ENCODE measurements at regions not wholly inside any gene's neighbourhood (a gene's known extent, or its start where the extent isn't known, plus 50 kb on each side); places are given as distances from the start of the nearest gene placed in this dataset. TPM values are rescaled to one million over a fixed set of nuclear protein-coding genes. Genes with fewer than 3 reads are reported as not detected.

DNA sequence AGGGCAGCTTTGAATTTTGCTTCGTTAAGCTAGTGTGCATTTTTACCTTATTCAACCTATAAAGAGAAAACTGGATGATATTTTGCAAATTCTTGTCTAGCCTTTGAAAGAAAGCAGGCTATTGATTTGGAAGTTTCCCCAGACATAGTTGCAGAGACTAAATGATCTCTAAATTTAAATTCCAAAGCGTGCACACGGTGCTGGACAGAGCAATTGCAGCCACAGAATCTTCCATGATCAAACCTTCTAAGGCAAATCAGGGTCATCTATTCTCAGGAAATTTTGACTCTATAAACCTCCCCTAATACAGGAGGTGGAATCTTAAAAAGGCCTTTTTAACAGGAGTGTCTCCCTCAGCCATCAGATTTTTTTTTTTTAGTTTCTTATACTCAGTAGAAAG is 159.9 kb downstream of the MDFIC start:
- intact Hi-C loops (cut with DNase I), result no loop called here
- no peak for DNase-seq
- Histone ChIP-seq H3K36me3 (no peaks in the 10 kb centered on the region), H3K9me3 (no peaks in the 10 kb centered on the region), H3K27ac (no peak overlapping the region), H3K27me3 (no peaks in the 10 kb centered on the region), H3K4me3 (no peak overlapping the region), H3K4me1 (ENCODE audit: insufficient read depth) (no peaks in the 10 kb centered on the region)
- TF ChIP-seq CTCF (IDR thresholded peaks at IDR 0.05) (no peak), POLR2A (IDR thresholded peaks at IDR 0.05) (no peak), EP300 (IDR thresholded peaks at IDR 0.05) (no peak)
- WGBS, 3 donors, result 28 to 38% (median 34%) methylated on average over 3 of the region's 3 CpGs

DNA sequence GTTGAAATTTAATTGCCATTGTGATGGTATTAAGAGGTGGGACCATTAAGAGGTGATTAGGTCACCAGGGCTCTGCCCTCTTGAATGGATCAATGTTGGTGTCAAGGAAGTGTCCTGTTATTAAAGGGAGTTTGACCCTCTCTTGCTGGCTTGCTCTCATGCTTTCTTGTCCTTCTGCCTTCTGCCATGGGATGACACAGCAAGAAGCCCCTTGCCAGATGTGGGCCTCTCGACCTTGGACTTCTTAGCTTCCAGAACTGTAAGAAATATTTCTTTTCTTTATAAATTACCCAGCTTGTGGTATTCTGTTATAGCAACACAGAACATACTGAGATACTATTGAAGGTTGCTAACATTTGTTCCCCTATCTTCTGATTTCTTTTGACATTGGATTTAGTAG is 157.0 kb downstream of the MDFIC start:
- intact Hi-C loops (cut with DNase I), result no loop called here
- no peak for DNase-seq

DNA sequence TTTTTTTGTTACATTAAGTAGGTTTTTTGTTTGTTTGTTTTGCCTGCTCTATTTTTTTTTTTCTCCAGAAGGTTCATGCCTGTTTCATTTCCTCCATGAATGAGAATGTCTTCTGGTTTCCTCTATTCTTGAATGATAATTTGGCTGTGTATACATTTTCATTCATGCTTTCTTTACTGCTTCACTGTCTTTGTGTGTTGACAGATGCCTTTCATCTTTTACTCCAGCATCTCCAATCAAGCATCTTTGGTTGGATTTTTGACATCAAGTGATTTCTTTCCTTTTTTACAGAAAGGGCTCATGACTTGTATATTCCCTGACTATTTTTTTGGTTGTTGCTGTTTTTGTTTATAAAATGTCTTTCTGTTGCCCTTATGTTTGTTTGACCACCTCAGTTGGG is 156.5 kb downstream of the MDFIC start:
- H3K27ac ChIP-seq, result no peak overlapping the region
- TF ChIP-seq CTCF (IDR thresholded peaks at IDR 0.05) (no peak), POLR2A (IDR thresholded peaks at IDR 0.05) (no peak), EP300 (IDR thresholded peaks at IDR 0.05) (no peak)
- no peak for DNase-seq
- no peaks in the 10 kb centered on the region for H3K9me3 ChIP-seq
- intact Hi-C loops (cut with DNase I), result no loop called here
- no peaks in the 10 kb centered on the region for H3K4me1 ChIP-seq (ENCODE audit: insufficient read depth)
- H3K36me3 ChIP-seq, result no peaks in the 10 kb centered on the region
- no peaks in the 10 kb centered on the region for H3K27me3 ChIP-seq
- H3K4me3 ChIP-seq, result no peak overlapping the region

More for the DNA sequence above, 157.0 kb downstream of the MDFIC start:
- WGBS, 3 donors, result 64 to 90% (median 74%) methylated on average over 1 of the region's 1 CpG
- no peak for TF ChIP-seq CTCF (IDR thresholded peaks at IDR 0.05)
- no peak for TF ChIP-seq POLR2A (IDR thresholded peaks at IDR 0.05)
- no peak for TF ChIP-seq EP300 (IDR thresholded peaks at IDR 0.05)
- H3K27me3 ChIP-seq, result no peaks in the 10 kb centered on the region
- H3K4me1 ChIP-seq (ENCODE audit: insufficient read depth), result no peaks in the 10 kb centered on the region
- H3K36me3 ChIP-seq, result no peaks in the 10 kb centered on the region
- no peaks in the 10 kb centered on the region for H3K9me3 ChIP-seq
- no peak overlapping the region for H3K4me3 ChIP-seq
- no peak overlapping the region for H3K27ac ChIP-seq

DNA sequence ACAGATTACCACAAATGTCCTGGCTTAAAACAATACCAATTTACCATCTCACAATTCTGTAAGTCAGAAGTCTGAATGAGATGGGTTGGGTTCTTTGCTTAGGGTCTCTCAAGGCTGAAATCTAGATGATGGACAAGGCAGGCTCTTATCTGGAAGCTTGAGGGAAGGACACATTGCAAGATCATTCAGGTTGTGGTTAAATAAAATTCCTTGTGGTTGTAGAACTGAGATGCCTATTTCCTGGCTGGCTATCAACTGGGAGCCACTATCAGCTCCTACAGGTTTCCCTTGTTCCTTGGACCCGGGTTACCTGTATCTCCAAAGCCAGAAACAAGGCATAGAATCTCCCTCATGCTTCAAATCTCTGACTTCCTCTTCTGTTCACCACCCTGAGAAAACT is 148.4 kb downstream of the MDFIC start:
- H3K36me3 ChIP-seq, result no peaks in the 10 kb centered on the region
- H3K4me1 ChIP-seq (ENCODE audit: insufficient read depth), result no peaks in the 10 kb centered on the region
- DNase-seq, result no peak
- H3K4me3 ChIP-seq, result no peak overlapping the region
- H3K9me3 ChIP-seq, result no peaks in the 10 kb centered on the region
- H3K27me3 ChIP-seq, result no peaks in the 10 kb centered on the region
- no peak for TF ChIP-seq EP300 (IDR thresholded peaks at IDR 0.05)
- no peak for TF ChIP-seq POLR2A (IDR thresholded peaks at IDR 0.05)
- no peak for TF ChIP-seq CTCF (IDR thresholded peaks at IDR 0.05)
- intact Hi-C loops (cut with DNase I), result no loop called here
- H3K27ac ChIP-seq, result no peak overlapping the region
- 88 to 92% (median 91%) methylated on average over 1 of the region's 1 CpG for WGBS, 3 donors

Small RNA genes in the stretch of these regions (small RNA-seq; reads per million reads assigned to genes)
- gene RF00019 (not detected), gene SNORA25B (not detected)

Measured in ovary (tissue), 7 donors.